AG04450 (cell line): ENCODE measurements at regions not wholly inside any gene's neighbourhood (a gene's known extent, or its start where the extent isn't known, plus 50 kb on each side); places are given as distances from the start of the nearest gene placed in this dataset.

Experiments
- CTCF ChIA-PET: fragments of 300-600, 350-600 bp; formaldehyde crosslinking; extraction: SDS; loops from one replicate; lab custom pipeline; 2022; ENCODE audit warnings: antibody characterized with exemption, inconsistent platforms; lab: Charles Lee
- POLR2A ChIA-PET: fragments of 350-600 bp; formaldehyde crosslinking; extraction: SDS; loops from one replicate; lab custom pipeline; 2021; ENCODE audit warnings: antibody characterized with exemption, inconsistent platforms; lab: Yijun Ruan, JAX
- DNase-seq: peaks from one replicate; pipeline ENCODE4 v3.0.0-alpha.2; 2011; ENCODE audit warnings: low read depth, low spot score
- H3K27ac ChIP-seq: one replicate; pipeline ENCODE4 v1.5.1; 2012; ENCODE audit warnings: low read depth, low read length, control low read depth
- H3K27me3 ChIP-seq: one replicate; pipeline ENCODE4 v1.6.0; 2012; ENCODE audit warnings: low read length; ENCODE audit not compliant: control insufficient read depth, insufficient read depth
- H3K4me3 ChIP-seq: 2 replicates; pipeline ENCODE4 v1.5.1; 2011; ENCODE audit warnings: mild to moderate bottlenecking, low read depth, low read length, control low read depth
- H3K9me3 ChIP-seq: 2 replicates; pipeline ENCODE4 v1.5.1; 2012; ENCODE audit warnings: low read length; ENCODE audit not compliant: control insufficient read depth, insufficient read depth
- TF ChIP-seq, protein P1 (sequence below): IDR thresholded peaks from 2 replicates; pipeline ENCODE4 v1.5.1; 2011; ENCODE audit warnings: low read depth, low read length, control low read depth, inconsistent platforms

DNA sequence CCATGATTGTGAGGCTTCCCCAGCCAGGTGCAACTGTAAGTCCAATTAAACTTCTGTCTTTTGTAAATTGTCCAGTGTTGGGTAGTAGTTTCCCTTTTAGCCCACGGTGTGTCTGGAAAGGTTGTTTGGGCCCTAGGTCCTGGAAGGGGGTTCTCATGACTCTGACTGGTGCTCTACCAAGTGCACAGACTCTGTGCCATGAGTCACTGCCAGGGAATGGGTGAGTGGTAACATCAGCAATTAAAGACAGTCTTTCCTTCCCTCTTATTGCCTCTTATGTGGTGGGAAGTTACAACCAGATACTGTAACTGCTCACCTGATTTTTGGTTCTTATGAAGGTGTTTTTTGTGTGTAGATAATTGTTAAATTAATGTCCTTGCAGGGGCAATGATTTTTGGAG, 141.2 kb downstream of the PRDM9 start:
- Histone ChIP-seq H3K9me3 (peaks cover 10% of the 10 kb centered on the region), H3K27me3 (no peaks in the 10 kb centered on the region), H3K27ac (no peak overlapping the region), H3K4me3 (no peak overlapping the region)
- CTCF ChIA-PET: no interaction called here
- TF ChIP-seq, protein P1, sequence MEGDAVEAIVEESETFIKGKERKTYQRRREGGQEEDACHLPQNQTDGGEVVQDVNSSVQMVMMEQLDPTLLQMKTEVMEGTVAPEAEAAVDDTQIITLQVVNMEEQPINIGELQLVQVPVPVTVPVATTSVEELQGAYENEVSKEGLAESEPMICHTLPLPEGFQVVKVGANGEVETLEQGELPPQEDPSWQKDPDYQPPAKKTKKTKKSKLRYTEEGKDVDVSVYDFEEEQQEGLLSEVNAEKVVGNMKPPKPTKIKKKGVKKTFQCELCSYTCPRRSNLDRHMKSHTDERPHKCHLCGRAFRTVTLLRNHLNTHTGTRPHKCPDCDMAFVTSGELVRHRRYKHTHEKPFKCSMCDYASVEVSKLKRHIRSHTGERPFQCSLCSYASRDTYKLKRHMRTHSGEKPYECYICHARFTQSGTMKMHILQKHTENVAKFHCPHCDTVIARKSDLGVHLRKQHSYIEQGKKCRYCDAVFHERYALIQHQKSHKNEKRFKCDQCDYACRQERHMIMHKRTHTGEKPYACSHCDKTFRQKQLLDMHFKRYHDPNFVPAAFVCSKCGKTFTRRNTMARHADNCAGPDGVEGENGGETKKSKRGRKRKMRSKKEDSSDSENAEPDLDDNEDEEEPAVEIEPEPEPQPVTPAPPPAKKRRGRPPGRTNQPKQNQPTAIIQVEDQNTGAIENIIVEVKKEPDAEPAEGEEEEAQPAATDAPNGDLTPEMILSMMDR: no peak
- no peak for DNase-seq
- POLR2A ChIA-PET: no interaction called here

DNA sequence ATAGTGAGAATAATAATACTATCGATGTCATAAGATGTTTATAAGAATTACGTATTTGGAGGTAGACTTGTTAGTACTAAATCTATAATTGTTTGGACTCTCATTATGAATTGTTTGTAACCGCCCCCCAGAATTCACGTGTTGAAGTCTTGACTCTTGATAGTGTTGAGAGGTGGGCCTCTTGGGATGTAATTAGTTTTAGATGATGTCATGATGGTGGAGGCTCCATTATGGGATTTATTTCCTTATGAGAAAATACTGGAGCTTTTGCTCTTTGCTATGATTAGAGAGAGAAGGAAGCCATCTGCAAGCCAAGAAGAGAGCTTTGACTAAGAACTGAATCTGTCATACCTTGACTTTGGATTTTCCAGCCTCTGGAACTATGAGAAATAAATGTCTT, 142.2 kb downstream of the PRDM9 start:
- ChIA-PET CTCF (no interaction called here), POLR2A (no interaction called here)
- H3K4me3 ChIP-seq: no peak overlapping the region
- H3K27ac ChIP-seq: no peak overlapping the region
- H3K27me3 ChIP-seq: no peaks in the 10 kb centered on the region
- H3K9me3 ChIP-seq: peaks cover 10% of the 10 kb centered on the region
- TF ChIP-seq, protein P1: no peak
- no peak for DNase-seq

DNA sequence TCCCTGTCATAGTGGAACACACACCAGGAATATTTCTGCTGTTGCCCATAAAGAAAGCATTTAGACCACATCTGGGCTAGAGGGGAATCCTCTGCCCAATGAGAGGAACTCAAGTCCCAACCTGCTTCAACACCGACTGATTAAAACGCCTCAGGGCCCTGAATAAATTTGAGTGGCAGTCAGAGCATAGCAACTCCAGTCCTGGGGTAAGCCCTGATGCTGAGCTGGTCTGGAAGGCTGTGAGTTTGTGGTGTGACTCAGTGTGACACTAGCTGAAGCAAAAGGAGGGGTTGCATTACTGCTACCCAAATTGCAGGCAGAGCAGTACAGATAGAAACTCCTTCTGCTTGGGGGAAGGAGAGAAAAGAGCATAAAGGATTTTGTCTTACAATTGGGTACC, 148.3 kb downstream of the PRDM9 start:
- DNase-seq: no peak
- CTCF ChIA-PET: no interaction called here

DNA sequence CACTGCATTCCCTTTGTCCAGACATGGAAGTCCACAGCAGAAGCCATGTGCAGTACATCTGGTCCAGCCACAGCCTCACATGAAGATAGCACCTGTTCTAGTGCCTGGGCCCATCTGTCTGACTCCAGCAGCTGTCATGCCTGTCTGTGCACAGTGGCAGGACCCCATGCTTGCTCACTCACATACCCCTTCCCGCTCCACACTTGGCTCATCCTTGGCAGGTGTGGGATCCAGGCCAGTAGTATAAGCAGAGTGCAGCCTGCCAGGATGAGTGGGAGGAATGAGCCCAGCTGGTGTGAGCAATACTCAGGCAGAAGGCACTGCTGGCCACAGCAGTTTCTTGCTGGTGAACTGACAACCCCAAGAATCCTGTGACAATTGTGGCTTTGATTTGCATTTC, 168.0 kb downstream of the PRDM9 start:
- Histone ChIP-seq H3K27ac (no peak overlapping the region), H3K9me3 (peaks cover 31% of the 10 kb centered on the region), H3K4me3 (no peak overlapping the region), H3K27me3 (no peaks in the 10 kb centered on the region)
- POLR2A ChIA-PET: no interaction called here
- CTCF ChIA-PET: no interaction called here
- no peak for DNase-seq
- TF ChIP-seq, protein P1: no peak

More for the DNA sequence above, 148.3 kb downstream of the PRDM9 start:
- Histone ChIP-seq H3K27me3 (no peaks in the 10 kb centered on the region), H3K27ac (no peak overlapping the region), H3K9me3 (peaks cover 5% of the 10 kb centered on the region), H3K4me3 (no peak overlapping the region)
- POLR2A ChIA-PET: no interaction called here
- TF ChIP-seq, protein P1: no peak

DNA sequence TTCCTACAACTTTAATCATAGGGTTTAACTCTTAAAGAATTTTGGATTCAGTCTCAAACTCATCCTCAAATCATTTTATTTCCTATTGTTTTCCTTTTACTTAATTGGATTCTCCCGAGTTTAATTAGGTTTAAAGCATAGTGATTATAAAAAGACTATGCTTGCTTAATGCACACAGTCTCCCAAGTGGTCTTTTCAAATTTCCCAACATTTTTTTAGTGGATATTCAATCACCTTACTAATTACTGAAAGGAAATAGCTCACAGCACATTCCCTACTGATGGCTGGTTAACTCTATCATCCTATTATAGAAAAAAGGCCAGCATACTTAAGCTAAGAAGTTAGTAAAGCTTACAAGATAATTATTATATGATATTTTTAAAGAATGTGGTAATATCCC, 170.6 kb downstream of the PRDM9 start:
- ChIA-PET CTCF (no interaction called here), POLR2A (no interaction called here)
- H3K9me3 ChIP-seq: peaks cover 23% of the 10 kb centered on the region

More for the DNA sequence above, 170.6 kb downstream of the PRDM9 start:
- TF ChIP-seq, protein P1: no peak
- Histone ChIP-seq H3K4me3 (no peak overlapping the region), H3K27me3 (no peaks in the 10 kb centered on the region), H3K27ac (no peak overlapping the region)
- DNase-seq: no peak
